ENCODE measurements at regions not wholly inside any gene's neighbourhood (a gene's known extent, or its start where the extent isn't known, plus 50 kb on each side); places are given as distances from the start of the nearest gene placed in this dataset.

- TF ChIP-seq ZBTB40 (IDR thresholded peaks at IDR 0.05), result no peak
- no peak for TF ChIP-seq ZBTB40 (CRISPR knock-in tag; IDR thresholded peaks at IDR 0.05)
- TF ChIP-seq RFX7 (CRISPR knock-in tag; IDR thresholded peaks at IDR 0.05), result no peak
- no peak for TF ChIP-seq ZZZ3 (IDR thresholded peaks at IDR 0.05)
- no peak for TF ChIP-seq ZBTB34 (CRISPR knock-in tag; IDR thresholded peaks at IDR 0.05)
- TF ChIP-seq AFF1 (IDR thresholded peaks at IDR 0.05; ENCODE audit: low read depth in 1 of 2, partially characterized antibody in 2 of 2), result no peak
- TF ChIP-seq, protein P1, sequence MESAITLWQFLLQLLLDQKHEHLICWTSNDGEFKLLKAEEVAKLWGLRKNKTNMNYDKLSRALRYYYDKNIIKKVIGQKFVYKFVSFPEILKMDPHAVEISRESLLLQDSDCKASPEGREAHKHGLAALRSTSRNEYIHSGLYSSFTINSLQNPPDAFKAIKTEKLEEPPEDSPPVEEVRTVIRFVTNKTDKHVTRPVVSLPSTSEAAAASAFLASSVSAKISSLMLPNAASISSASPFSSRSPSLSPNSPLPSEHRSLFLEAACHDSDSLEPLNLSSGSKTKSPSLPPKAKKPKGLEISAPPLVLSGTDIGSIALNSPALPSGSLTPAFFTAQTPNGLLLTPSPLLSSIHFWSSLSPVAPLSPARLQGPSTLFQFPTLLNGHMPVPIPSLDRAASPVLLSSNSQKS (CRISPR knock-in tag; IDR thresholded peaks at IDR 0.05), result no peak
- no peak for TF ChIP-seq BRCA1 (IDR thresholded peaks at IDR 0.05)
- TF ChIP-seq BRCA1 (CRISPR knock-in tag; IDR thresholded peaks at IDR 0.05), result no peak
- TF ChIP-seq, protein P2, sequence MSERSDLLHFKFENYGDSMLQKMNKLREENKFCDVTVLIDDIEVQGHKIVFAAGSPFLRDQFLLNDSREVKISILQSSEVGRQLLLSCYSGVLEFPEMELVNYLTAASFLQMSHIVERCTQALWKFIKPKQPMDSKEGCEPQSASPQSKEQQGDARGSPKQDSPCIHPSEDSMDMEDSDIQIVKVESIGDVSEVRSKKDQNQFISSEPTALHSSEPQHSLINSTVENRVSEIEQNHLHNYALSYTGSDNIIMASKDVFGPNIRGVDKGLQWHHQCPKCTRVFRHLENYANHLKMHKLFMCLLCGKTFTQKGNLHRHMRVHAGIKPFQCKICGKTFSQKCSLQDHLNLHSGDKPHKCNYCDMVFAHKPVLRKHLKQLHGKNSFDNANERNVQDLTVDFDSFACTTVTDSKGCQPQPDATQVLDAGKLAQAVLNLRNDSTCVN (CRISPR knock-in tag; IDR thresholded peaks at IDR 0.05), result no peak
- TF ChIP-seq CREB1 (IDR thresholded peaks at IDR 0.05), result no peak
- TF ChIP-seq CREB1 (CRISPR knock-in tag; IDR thresholded peaks at IDR 0.05), result no peak
- no peak for TF ChIP-seq TAF7 (tag; IDR thresholded peaks at IDR 0.05)
Observed at GRCh38 chr20:23143098-23143497, 57.0 kb upstream of the CD93 start (continued).
